ENCODE measurements at regions not wholly inside any gene's neighbourhood (a gene's known extent, or its start where the extent isn't known, plus 50 kb on each side); places are given as distances from the start of the nearest gene placed in this dataset.

DNA sequence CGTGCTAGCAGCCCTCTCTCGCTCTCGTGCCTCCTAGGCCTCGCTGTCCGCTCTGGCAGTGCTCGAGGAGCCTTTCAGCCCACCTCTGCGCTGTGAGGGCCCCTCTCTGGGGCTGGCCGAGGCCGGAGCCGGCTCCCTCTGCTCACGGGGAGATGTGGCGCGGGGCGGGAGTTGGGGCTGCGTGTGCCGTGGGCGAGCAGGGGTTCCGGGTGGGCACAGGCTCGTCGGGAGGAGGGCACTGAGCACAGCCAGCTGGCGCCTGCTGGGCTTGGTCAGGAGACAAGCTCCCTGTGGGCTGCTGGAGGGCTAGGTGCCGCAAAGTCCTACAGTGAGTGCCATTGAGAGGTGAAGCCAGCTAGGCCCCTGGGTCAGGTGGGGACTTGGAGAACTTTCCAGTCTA is 994.5 kb downstream of the C4orf33 start:
- no peak overlapping the region for H3K27ac ChIP-seq (ENCODE audit: control insufficient read depth, insufficient read depth)
- H3K9me3 ChIP-seq (replicated peaks; ENCODE audit: control insufficient read depth, insufficient read depth, low read length): no peaks in the 10 kb centered on the region
- H3K36me3 ChIP-seq (ENCODE audit: control insufficient read depth in 2 of 2, insufficient read depth in 2 of 2, low read length in 1 of 2): no peaks in the 10 kb centered on the region
- no peak overlapping the region for H2AFZ ChIP-seq (ENCODE audit: control insufficient read depth, low read depth, low read length)
- BruUV-seq (replicated peaks): no TSS peak
- no peaks in the 10 kb centered on the region for H3K27me3 ChIP-seq (replicated peaks in 1 of 2; ENCODE audit: control insufficient read depth in 2 of 2, insufficient read depth in 2 of 2, low read length in 1 of 2)
- ATAC-seq (no peak), DNase-seq (ENCODE audit: low read depth, low spot score) (no peak), FAIRE-seq (no peak)
- WGBS (ENCODE audit: insufficient coverage, insufficient replicate concordance, low lambda C conversion rate, missing lambda C conversion rate): 48% methylated on average over 21 of the region's 22 CpGs
- CTCF ChIA-PET: no interaction called here
- H3K9ac ChIP-seq (ENCODE audit: control insufficient read depth, insufficient read depth, low read length): no peak overlapping the region
- SMC1A ChIA-PET (ENCODE audit: uncharacterized antibody, unreplicated experiment): no interaction called here
- RAD21 ChIA-PET (ENCODE audit: unreplicated experiment): no interaction called here
- H3K79me2 ChIP-seq (ENCODE audit: control insufficient read depth, insufficient read depth, low read length): no peaks in the 10 kb centered on the region
- H3K4me1 ChIP-seq (ENCODE audit: control insufficient read depth, insufficient read depth, low read length): no peaks in the 10 kb centered on the region
- H3K4me3 ChIP-seq: no peak overlapping the region
- intact Hi-C loops (cut with micrococcal nuclease; ENCODE audit: unreplicated experiment) (no loop called here), in situ Hi-C loops (cut with MboI) (no loop called here)
- no peak overlapping the region for H3K4me2 ChIP-seq (ENCODE audit: control insufficient read depth, insufficient read depth)
- no peaks in the 10 kb centered on the region for H4K20me1 ChIP-seq (ENCODE audit: control insufficient read depth, insufficient read depth)
- POLR2A ChIA-PET: no interaction called here
- TF ChIP-seq HDAC2 (IDR thresholded peaks at IDR 0.05): no peak
- no peak for TF ChIP-seq DPF2 (IDR thresholded peaks at IDR 0.05)
- TF ChIP-seq, protein P1, sequence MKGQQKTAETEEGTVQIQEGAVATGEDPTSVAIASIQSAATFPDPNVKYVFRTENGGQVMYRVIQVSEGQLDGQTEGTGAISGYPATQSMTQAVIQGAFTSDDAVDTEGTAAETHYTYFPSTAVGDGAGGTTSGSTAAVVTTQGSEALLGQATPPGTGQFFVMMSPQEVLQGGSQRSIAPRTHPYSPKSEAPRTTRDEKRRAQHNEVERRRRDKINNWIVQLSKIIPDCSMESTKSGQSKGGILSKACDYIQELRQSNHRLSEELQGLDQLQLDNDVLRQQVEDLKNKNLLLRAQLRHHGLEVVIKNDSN (IDR thresholded peaks at IDR 0.05; ENCODE audit: borderline replicate concordance, extremely low read length, insufficient read depth, low read depth, low read length): no peak
- TF ChIP-seq KDM1A (IDR thresholded peaks at IDR 0.05; ENCODE audit: borderline replicate concordance): no peak
- TF ChIP-seq RB1 (IDR thresholded peaks at IDR 0.05; ENCODE audit: borderline replicate concordance): no peak
- no peak for TF ChIP-seq IKZF2 (IDR thresholded peaks at IDR 0.05)
- no peak for TF ChIP-seq ELK1 (IDR thresholded peaks at IDR 0.05; ENCODE audit: low read depth, low read length)
- TF ChIP-seq CUX1 (IDR thresholded peaks at IDR 0.05; ENCODE audit: insufficient replicate concordance, low read depth, low read length): no peak
- TF ChIP-seq HSF1 (IDR thresholded peaks at IDR 0.05; ENCODE audit: low read depth, low read length): no peak
- no peak for TF ChIP-seq STAT3 (IDR thresholded peaks at IDR 0.05; ENCODE audit: low read depth, low read length)
- no peak for TF ChIP-seq SREBF1 (IDR thresholded peaks at IDR 0.05; ENCODE audit: low read length)
- no peak for TF ChIP-seq ZNF207 (IDR thresholded peaks at IDR 0.05; ENCODE audit: borderline replicate concordance)
- no peak for TF ChIP-seq HDAC6 (IDR thresholded peaks at IDR 0.05; ENCODE audit: unreplicated experiment)
- no peak for TF ChIP-seq LARP7 (IDR thresholded peaks at IDR 0.05)
- no peak for TF ChIP-seq NFXL1 (IDR thresholded peaks at IDR 0.05; ENCODE audit: borderline replicate concordance)
- no peak for TF ChIP-seq RFX5 (IDR thresholded peaks at IDR 0.05; ENCODE audit: low read depth, low read length)
- TF ChIP-seq ZBED1 (IDR thresholded peaks at IDR 0.05; ENCODE audit: borderline replicate concordance): no peak

All from GM12878 (cell line).